ENCODE measurements at regions not wholly inside any gene's neighbourhood (a gene's known extent, or its start where the extent isn't known, plus 50 kb on each side); places are given as distances from the start of the nearest gene placed in this dataset.

DNA sequence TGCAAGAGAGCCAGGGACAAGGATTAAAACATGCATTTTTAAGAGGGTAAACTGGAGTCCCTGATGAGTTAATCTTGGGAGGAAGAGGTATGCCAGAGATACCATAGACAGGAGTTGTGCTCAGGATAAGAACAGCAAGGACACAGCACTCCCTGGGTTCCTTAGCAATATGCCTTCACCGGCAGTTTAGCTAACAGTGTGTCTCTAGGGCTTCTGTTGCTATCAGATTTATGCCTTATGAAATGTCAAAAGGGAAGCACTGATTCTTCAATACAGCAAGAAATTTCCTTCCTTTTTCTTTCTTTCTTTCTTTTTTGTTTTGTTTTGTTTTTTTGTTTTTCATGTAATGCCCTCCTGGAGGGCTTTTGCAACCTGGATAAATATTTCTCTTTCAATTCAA is 71.3 kb upstream of the LARGE1 start:
- TF ChIP-seq, protein P1, sequence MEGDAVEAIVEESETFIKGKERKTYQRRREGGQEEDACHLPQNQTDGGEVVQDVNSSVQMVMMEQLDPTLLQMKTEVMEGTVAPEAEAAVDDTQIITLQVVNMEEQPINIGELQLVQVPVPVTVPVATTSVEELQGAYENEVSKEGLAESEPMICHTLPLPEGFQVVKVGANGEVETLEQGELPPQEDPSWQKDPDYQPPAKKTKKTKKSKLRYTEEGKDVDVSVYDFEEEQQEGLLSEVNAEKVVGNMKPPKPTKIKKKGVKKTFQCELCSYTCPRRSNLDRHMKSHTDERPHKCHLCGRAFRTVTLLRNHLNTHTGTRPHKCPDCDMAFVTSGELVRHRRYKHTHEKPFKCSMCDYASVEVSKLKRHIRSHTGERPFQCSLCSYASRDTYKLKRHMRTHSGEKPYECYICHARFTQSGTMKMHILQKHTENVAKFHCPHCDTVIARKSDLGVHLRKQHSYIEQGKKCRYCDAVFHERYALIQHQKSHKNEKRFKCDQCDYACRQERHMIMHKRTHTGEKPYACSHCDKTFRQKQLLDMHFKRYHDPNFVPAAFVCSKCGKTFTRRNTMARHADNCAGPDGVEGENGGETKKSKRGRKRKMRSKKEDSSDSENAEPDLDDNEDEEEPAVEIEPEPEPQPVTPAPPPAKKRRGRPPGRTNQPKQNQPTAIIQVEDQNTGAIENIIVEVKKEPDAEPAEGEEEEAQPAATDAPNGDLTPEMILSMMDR (IDR thresholded peaks at IDR 0.05), result no peak
- TF ChIP-seq POLR2A (IDR thresholded peaks at IDR 0.05), result no peak

All from heart left ventricle (tissue), 13 donors.